CD4-positive, alpha-beta T cell treated with Interleukin-17A for 4 hours (primary cell): ENCODE measurements at regions not wholly inside any gene's neighbourhood (a gene's known extent, or its start where the extent isn't known, plus 50 kb on each side); places are given as distances from the start of the nearest gene placed in this dataset.

Experiments
- DNase-seq: peaks from one replicate; pipeline ENCODE4 v3.0.0-alpha.2; 2020; ENCODE audit warnings: mixed read lengths

- no peak for DNase-seq
Measured at GRCh38 chr13:99819967-99820366, 151.6 kb downstream of the ZIC5 start.

GRCh38 chr13:99816321-99816720 is 155.2 kb downstream of the ZIC5 start:
- no peak for DNase-seq

- no peak for DNase-seq
Measured at GRCh38 chr13:99813336-99814095, 158.1 kb downstream of the ZIC5 start.

GRCh38 chr13:99812625-99813024 is 158.9 kb downstream of the ZIC5 start:
- DNase-seq: no peak

- DNase-seq: no peak
Measured at GRCh38 chr13:99811067-99811700, 160.4 kb downstream of the ZIC5 start.

- no peak for DNase-seq
Measured at GRCh38 chr13:99809926-99810325, 161.6 kb downstream of the ZIC5 start.

GRCh38 chr13:99809496-99809895 is 162.1 kb downstream of the ZIC5 start:
- DNase-seq: no peak

GRCh38 chr13:99808786-99809185 is 162.8 kb downstream of the ZIC5 start:
- DNase-seq: no peak

GRCh38 chr13:99806671-99807070 is 164.9 kb downstream of the ZIC5 start:
- DNase-seq: no peak

GRCh38 chr13:99805361-99805760 is 166.2 kb downstream of the ZIC5 start:
- DNase-seq: no peak

GRCh38 chr13:99803141-99803540 is 168.4 kb downstream of the ZIC5 start:
- no peak for DNase-seq

GRCh38 chr13:99802416-99802815 is 169.2 kb downstream of the ZIC5 start:
- DNase-seq: no peak

- DNase-seq: no peak
Measured at GRCh38 chr13:99800951-99801350, 170.6 kb downstream of the ZIC5 start.

GRCh38 chr13:99800011-99800410 is 171.6 kb downstream of the ZIC5 start:
- DNase-seq: no peak

- DNase-seq: no peak
Measured at GRCh38 chr13:99798756-99799155, 172.8 kb downstream of the ZIC5 start.

- DNase-seq: no peak
Measured at GRCh38 chr13:99797691-99798090, 173.9 kb downstream of the ZIC5 start.

- DNase-seq: peak; percentile 29
Measured at GRCh38 chr13:99796175-99796819, 175.3 kb downstream of the ZIC5 start.

- DNase-seq: no peak
Measured at GRCh38 chr13:99792079-99792921, 179.3 kb downstream of the ZIC5 start.

GRCh38 chr13:99782669-99783068 is 188.9 kb downstream of the ZIC5 start:
- DNase-seq: no peak

- no peak for DNase-seq
Measured at GRCh38 chr13:99778500-99778899, 193.1 kb downstream of the ZIC5 start.

GRCh38 chr13:99777873-99778272 is 193.7 kb downstream of the ZIC5 start:
- no peak for DNase-seq

- DNase-seq: no peak
Measured at GRCh38 chr13:99774644-99775043, 196.9 kb downstream of the ZIC5 start.

GRCh38 chr13:99768986-99769385 is 202.6 kb downstream of the ZIC5 start:
- DNase-seq: no peak
